Left lung (tissue), 4 donors: ENCODE measurements at regions not wholly inside any gene's neighbourhood (a gene's known extent, or its start where the extent isn't known, plus 50 kb on each side); places are given as distances from the start of the nearest gene placed in this dataset.
A peak's percentile ranks its signal among the peaks of the same experiment; 100 is the strongest.

ENCODE experiments used
- ATAC-seq: fragments of 200-7000 bp; cut with Tn5 transposase; one replicate; pipeline ENCODE4 v1.9.1; 2020; ENCODE audit warnings: moderate library complexity
- DNase-seq, 4 donors: peaks; one replicate each; pipeline ENCODE4 v3.0.0-alpha.2; 2013 to 2020
- H3K27ac ChIP-seq, 2 donors: fragments of 200-600 bp; sonication (generic) in 1 of 2; one replicate each; pipeline versions ENCODE4 v1.5.0 to v1.8.0; 2020 to 2021
- H3K27me3 ChIP-seq, 2 donors: fragments of 200-600 bp; sonication (generic) in 1 of 2; one replicate each; pipeline versions ENCODE4 v1.5.0 to v1.8.0; 2020 to 2021
- H3K36me3 ChIP-seq, 2 donors: fragments of 200-600 bp; sonication (generic) in 1 of 2; one replicate each; pipeline versions ENCODE4 v1.5.0 to v1.8.0; 2020 to 2021
- H3K4me1 ChIP-seq, 2 donors: fragments of 200-600 bp; one replicate each; pipeline ENCODE4 v1.8.0; 2021
- H3K4me3 ChIP-seq, 2 donors: fragments of 200-600 bp; sonication (generic) in 1 of 2; one replicate each; pipeline versions ENCODE4 v1.5.0 to v1.8.0; 2020 to 2021; ENCODE audit warnings: mild to moderate bottlenecking in 1 of 2
- H3K9me3 ChIP-seq, 2 donors: fragments of 200-600 bp; sonication (generic) in 1 of 2; one replicate each; pipeline versions ENCODE4 v1.5.0 to v1.8.0; 2020 to 2021
- intact Hi-C, 2 donors: fragments of 100-400 bp; cut with DNase I; formaldehyde crosslinking; loops; one replicate each; pipeline versions ENCODE4 v1.11.2 to v1.14.2; 2022
- TF ChIP-seq, protein P1 (sequence below), 2 donors: fragments of 200-600 bp; sonication (generic) in 1 of 2; IDR thresholded peaks; one replicate each; pipeline versions ENCODE4 v1.5.0 to v1.8.0; 2021; ENCODE audit warnings: antibody characterized with exemption in 2 of 2
- donor health status: DM: no; HTN: yes; CAD: no.
- donor health status: DM: no; HTN: no; CAD: no.

DNA sequence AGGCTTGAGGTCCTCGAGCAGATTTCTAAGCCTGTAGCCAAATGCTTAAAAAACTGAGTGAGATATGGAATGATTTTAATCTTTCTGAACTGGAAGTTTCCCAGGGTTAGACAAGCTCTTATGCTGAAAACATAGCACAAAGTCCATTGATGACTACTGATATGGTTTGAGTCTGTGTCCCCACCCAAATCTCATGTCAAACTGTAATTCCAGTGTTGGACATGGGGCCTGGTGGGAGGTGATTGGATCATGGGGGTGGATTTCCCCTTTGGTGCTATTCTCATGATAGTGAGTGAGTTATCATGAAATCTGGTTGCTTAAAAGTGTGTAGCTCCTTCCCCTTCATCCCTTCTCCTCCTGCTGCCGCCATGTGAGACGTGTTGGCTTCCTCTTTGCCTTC is 454.9 kb downstream of the SPRY1 start:
- peaks cover 0 to 5% of the 10 kb centered on the region in 2 donors for H3K9me3 ChIP-seq
- ATAC-seq = no peak
- no peak overlapping the region for H3K4me3 ChIP-seq
- H3K36me3 ChIP-seq = no peaks in the 10 kb centered on the region
- H3K27ac ChIP-seq = no peak overlapping the region
- no peaks in the 10 kb centered on the region for H3K27me3 ChIP-seq
- intact Hi-C loops = no loop called here
- no peak for DNase-seq
- TF ChIP-seq, protein P1, sequence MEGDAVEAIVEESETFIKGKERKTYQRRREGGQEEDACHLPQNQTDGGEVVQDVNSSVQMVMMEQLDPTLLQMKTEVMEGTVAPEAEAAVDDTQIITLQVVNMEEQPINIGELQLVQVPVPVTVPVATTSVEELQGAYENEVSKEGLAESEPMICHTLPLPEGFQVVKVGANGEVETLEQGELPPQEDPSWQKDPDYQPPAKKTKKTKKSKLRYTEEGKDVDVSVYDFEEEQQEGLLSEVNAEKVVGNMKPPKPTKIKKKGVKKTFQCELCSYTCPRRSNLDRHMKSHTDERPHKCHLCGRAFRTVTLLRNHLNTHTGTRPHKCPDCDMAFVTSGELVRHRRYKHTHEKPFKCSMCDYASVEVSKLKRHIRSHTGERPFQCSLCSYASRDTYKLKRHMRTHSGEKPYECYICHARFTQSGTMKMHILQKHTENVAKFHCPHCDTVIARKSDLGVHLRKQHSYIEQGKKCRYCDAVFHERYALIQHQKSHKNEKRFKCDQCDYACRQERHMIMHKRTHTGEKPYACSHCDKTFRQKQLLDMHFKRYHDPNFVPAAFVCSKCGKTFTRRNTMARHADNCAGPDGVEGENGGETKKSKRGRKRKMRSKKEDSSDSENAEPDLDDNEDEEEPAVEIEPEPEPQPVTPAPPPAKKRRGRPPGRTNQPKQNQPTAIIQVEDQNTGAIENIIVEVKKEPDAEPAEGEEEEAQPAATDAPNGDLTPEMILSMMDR (IDR thresholded peaks at IDR 0.05) = no peak
- H3K4me1 ChIP-seq = no peaks in the 10 kb centered on the region

DNA sequence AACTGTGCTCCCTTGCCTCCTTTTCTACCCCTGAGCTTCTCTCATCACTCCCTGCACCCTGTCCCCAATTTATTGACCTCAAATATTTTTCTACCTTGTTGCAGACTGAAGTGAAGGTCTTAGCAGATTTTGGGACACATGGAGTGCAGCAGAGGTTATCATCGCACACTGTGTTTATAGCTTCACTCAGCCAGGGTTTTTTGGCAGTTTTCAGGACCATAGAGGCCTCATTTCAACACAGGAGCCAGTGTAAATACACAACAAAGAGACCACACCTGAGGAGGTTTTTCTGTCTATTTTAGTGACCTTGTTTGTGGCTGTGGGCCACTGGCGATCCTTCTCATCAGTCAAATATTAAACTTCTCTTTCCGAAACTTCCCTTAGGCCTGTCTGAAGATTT is 457.1 kb downstream of the SPRY1 start:
- Histone ChIP-seq H3K36me3 (no peaks in the 10 kb centered on the region), H3K27ac (no peak overlapping the region), H3K4me3 (no peak overlapping the region), H3K9me3 (peaks cover 0 to 5% of the 10 kb centered on the region in 2 donors), H3K27me3 (no peaks in the 10 kb centered on the region), H3K4me1 (peaks cover 0 to 11% of the 10 kb centered on the region in 2 donors)
- DNase-seq = no peak
- ATAC-seq = no peak
- intact Hi-C loops = no loop called here
- TF ChIP-seq, protein P1 (IDR thresholded peaks at IDR 0.05) = no peak

DNA sequence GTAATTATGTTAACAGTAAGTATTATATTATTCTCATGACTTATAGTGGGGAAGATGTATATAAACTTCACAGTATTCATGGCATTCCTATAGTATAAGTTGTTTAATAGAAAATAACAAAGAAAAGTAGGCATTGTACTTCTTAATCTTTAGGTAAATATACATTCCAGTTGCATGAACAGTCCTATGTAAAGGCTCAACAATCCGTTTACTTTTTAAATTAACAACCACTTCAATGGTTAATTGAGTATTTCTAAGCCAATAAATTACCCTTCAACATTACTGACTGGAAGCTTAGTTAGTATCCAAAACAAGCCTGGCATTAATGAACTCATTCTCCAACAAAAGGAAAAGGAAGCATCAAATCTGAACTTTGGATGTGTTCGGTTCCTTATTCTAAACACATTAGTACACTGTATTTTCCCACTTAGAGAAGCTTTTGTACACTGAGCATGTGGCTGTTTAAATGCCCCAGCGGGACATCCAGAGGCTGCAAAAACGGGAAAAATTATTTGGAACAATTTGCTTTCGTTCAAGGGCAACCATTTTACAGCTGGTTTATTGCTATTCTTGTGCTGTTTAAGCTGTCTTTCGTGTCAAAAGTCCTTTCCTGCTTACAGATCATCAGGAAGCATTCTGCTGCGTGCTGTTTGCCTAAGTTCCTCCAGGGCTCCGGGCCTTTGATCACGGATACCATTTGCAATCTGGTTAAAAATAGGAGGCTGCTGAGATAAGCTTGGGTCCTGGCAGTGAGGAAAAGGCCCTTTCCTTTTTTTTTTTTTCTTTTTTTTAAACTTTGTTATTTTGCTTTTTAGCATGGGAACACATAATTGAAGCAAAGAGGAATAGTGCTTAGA is 460.3 kb downstream of the SPRY1 start:
- ATAC-seq (peak; percentile 57), DNase-seq (peak in 1 of 4 donors; percentile 61)
- Histone ChIP-seq H3K9me3 (peaks cover 0 to under 1% of the 10 kb centered on the region in 2 donors), H3K27ac (peak overlapping the region; percentile 45 to 47), H3K4me3 (no peak overlapping the region), H3K36me3 (no peaks in the 10 kb centered on the region), H3K27me3 (no peaks in the 10 kb centered on the region), H3K4me1 (peaks cover 0 to 11% of the 10 kb centered on the region in 2 donors)
- intact Hi-C loops = no loop called here
- TF ChIP-seq, protein P1 (IDR thresholded peaks at IDR 0.05) = no peak

DNA sequence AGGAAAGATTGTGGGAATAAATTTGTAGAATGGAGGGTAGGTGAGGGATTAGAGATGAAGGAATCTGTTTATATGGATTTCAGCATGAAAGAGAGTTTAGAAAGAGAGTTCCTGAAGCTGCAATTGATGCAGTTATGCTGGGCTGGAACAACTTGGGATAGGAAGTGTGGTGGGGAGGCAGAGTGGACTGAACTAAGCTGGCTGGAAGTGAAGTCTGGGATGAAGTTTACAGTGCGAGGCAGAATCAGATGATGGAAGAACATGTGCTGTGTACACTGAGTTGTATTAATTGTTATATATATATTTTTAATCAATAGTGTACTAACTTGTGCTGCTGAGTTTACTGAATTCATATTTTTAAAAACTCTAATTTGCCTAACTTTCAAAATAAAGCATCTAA is 461.9 kb downstream of the SPRY1 start:
- H3K4me3 ChIP-seq = no peak overlapping the region
- H3K36me3 ChIP-seq = no peaks in the 10 kb centered on the region
- peaks cover 0 to 11% of the 10 kb centered on the region in 2 donors for H3K4me1 ChIP-seq
- intact Hi-C loops = no loop called here
- H3K9me3 ChIP-seq = no peaks in the 10 kb centered on the region
- ATAC-seq = no peak
- no peaks in the 10 kb centered on the region for H3K27me3 ChIP-seq
- H3K27ac ChIP-seq = no peak overlapping the region
- no peak for DNase-seq
- TF ChIP-seq, protein P1 (IDR thresholded peaks at IDR 0.05) = no peak

- no peak overlapping the region for H3K27ac ChIP-seq
- intact Hi-C loops = no loop called here
- H3K9me3 ChIP-seq = peaks cover 0 to under 1% of the 10 kb centered on the region in 2 donors
- no peak for ATAC-seq
- no peaks in the 10 kb centered on the region for H3K36me3 ChIP-seq
- H3K4me3 ChIP-seq = no peak overlapping the region
- no peaks in the 10 kb centered on the region for H3K27me3 ChIP-seq
- TF ChIP-seq, protein P1 (IDR thresholded peaks at IDR 0.05) = no peak
- H3K4me1 ChIP-seq = no peaks in the 10 kb centered on the region
- no peak for DNase-seq
These were observed 466.2 kb downstream of the SPRY1 start for GRCh38 chr4:123862812-123863211.
